GM21423 (cell line): ENCODE measurements at regions not wholly inside any gene's neighbourhood (a gene's known extent, or its start where the extent isn't known, plus 50 kb on each side); places are given as distances from the start of the nearest gene placed in this dataset.
A peak's percentile ranks its signal among the peaks of the same experiment; 100 is the strongest.
"Not testable (repeated sequence)": the region's sequence is repeated elsewhere in the genome, so short reads cannot be mapped to it uniquely, and the experiment has no call there.

Experiments
- ATAC-seq: cut with Tn5 transposase; IDR thresholded peaks from one replicate; pipeline ENCODE4 v1.9.1; 2021; ENCODE audit warnings: mild to moderate bottlenecking, moderate library complexity; ENCODE audit not compliant: unreplicated experiment

- ATAC-seq: peak; percentile 98
These were observed 285.0 kb upstream of the AADAT start for GRCh38 chr4:170374770-170375169.

GRCh38 chr4:170348945-170349344 is 259.2 kb upstream of the AADAT start:
- ATAC-seq: no peak

GRCh38 chr4:170347191-170347590 is 257.4 kb upstream of the AADAT start:
- not testable (repeated sequence) for ATAC-seq

DNA sequence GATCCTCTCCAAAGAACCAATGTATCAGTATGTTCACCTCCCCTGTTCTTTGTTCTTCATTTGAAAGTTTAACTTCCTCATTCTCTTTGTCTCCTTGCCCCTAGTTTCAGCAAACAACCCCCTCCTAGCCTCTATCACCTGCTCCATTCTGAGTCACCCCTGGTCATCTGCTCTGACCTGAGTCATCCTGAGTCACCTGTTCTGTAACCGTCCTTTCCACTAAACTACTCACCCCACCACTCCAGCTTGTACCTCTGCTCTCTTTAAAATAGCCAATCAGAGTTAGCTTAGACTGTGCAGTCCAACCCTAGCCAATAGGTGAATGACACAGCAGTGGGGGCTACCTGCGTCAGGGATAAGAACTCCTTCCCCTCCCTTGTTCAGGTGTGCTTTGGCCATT is 249.8 kb upstream of the AADAT start:
- ATAC-seq: no peak

DNA sequence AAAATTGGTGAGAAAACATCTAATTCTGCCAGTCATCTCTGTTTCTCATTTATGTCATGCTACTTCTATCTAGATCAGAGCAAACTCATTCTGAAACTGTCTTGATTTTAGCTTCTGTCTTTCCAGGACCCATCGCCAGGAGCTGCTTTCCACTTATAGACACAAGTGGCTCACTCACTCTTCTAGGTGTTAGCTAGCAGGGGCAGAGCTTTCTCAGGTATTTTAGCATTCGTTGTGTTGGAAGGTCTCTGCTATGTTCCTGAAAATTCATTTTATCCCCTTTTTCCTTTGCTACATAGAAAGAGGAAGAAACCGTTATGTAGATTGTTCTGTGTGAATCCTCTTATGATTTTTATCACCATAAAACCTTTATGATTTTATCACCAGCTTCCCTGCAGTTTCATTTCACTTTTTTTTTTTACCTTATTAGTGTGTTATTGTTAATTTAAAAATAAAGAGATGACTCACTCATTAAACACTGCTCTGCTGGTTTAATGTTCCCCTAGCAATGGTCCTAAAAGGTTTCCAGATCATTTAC is 246.6 kb upstream of the AADAT start:
- ATAC-seq: peak; percentile 83

GRCh38 chr4:170325599-170325998 is 235.8 kb upstream of the AADAT start:
- ATAC-seq: no peak

DNA sequence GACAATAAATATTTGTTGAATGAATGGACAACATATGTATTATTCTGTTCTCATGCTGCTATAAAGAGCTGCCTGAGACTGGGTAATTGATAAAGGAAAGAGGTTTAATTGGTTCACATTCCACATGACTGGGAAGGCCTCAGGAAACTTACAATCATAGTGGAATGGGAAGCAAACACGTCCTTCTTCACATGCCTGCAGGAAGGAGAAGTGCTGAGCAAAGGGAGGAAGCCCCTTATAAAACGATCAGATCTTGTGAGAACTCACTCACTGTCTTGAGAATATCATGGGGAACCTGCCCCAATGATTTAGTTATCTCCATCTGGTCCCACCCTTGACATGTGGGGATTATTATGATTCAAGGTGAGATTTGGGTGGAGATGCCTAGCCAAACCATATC is 233.9 kb upstream of the AADAT start:
- ATAC-seq: no peak

- no peak for ATAC-seq
These were observed 217.4 kb upstream of the AADAT start for GRCh38 chr4:170307182-170307581.

DNA sequence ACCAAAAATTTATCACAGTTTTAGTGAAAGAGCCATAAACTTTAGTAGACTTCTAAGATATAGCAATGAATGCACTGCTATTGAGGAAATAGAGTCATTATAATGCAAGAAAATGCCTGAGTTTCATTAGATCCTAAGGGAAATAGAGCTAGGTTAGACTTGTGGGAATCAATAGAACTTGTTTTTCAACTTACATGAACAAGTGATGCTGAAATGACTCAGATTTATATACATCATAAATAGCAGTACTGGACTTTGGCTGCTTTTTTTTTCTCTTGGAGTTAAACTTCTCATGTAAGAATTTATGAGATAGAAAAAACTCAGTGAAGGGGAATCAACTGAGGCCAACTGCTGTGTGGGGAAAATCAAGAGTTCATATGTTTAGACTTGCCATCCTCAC is 216.5 kb upstream of the AADAT start:
- ATAC-seq: no peak

- no peak for ATAC-seq
These were observed 215.9 kb upstream of the AADAT start for GRCh38 chr4:170305627-170306026.

DNA sequence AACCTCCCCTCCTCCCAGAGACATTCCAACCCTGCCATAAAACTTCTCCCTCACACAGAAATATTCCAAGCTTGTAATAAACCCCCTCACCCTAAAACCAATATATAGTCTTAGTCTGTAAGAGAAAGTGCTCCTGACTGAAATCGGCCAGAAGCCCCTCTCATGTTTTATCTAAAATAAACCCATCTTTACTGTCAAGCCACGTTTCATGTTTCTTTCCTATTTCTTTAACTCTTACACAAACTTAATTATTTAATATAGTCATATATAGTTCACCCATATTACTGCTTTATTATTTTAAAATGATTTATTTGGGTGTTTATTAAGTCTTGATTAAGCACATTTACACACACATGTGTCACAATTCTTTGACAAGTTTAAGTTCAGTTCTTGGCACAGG is 191.3 kb upstream of the AADAT start:
- ATAC-seq: no peak

GRCh38 chr4:170278460-170278859 is 188.7 kb upstream of the AADAT start:
- ATAC-seq: no peak

DNA sequence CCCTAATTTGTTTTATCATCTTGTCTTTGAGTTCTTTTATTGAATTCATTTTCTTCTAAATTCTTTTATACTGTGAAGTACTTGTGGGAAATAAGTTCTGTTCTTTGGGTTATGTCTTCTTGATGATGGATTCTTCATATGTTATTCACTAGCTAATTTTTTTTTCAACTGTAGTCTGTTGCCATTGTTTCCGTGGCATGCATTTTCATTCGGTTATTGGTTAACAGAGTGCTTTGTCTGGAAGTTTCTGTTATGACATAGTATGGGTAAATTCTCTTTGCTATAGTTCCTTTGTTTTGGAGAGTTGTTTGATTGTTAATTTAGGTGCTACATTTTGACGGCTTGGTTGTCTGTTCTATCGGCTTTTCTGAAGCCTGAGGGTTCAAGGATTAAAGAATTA is 184.9 kb upstream of the AADAT start:
- ATAC-seq: no peak

DNA sequence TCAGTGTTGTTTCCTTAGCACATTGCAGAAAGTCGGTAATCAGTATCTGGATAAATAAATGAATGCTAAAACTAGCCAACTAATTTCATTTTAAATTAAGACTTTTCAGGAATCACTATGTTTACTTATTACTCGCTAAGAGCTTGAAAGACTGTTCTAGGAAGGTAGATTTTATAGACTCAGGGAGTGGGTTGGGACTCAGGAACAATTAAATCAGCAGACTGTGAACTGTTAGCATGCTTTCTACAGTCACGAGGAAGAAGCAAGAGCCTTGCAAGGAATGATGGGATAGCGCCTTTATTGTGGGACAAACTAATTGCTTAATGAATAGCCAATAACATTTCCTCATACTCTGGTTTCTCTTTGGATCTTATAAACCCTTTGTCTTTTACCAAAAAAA is 183.2 kb upstream of the AADAT start:
- no peak for ATAC-seq

GRCh38 chr4:170271723-170272122 is 182.0 kb upstream of the AADAT start:
- ATAC-seq: no peak

GRCh38 chr4:170270628-170271027 is 180.9 kb upstream of the AADAT start:
- ATAC-seq: no peak

DNA sequence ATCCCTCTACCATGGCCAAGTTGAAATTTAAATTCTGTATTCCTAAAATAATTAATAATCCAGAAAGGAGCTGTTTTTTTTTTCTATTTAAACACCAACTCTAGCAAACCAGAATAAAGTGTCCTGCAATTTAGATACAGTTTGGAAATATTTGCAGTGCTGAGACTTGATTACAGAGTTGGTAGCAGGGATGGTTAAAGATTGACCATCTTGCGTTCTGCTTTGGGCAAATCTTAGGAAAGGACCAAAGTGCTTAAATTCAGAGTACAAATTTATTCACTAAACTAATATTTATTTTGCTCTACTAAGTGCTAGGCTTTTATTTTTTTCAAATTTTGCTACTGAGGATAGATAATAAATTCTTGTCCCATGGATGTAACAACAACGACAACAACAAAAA is 180.2 kb upstream of the AADAT start:
- no peak for ATAC-seq

DNA sequence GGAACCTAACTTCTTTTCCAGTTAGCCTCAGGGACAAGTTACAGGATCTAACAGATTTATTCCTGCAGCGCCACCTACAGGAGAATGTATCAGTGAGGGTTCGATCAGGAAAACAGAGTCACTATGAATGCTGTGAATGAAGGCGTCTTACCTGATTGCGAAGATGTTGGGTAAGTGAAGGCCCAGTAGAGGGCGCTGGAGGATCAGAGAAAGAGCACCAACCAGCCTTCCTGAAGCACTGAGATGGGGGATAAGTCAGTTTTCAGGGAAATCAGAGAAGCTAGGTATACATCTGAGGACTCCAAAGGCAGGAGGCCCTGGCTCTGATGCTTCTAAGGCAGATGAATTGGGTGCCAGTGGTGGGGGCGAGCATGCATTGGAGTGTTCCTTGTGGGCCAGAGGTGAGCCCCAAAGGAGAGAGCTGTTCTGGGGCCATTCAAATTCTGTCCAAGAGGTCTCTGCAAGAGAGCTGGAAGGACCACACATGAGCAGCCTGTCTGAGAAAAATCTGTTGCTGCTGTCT is 169.9 kb upstream of the AADAT start:
- peak; percentile 97 for ATAC-seq

DNA sequence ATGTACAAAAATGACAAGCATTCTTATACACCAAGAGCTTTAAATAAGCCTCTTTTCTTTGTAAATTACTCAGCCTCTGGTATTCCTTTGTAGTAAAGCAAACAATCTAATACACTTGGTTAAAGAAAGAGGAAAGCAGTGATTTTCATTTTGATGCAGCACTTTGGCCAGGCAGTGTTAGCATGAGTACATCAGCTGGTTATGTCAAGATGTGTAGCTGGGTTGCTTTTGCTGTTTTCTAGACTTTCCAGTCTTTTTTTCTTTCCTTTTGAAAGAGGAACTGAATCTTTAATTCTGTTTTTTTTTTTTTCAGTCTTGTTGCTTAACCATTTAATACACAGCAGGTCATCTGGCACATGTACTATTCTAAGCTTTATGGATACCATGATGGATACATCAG is 167.1 kb upstream of the AADAT start:
- ATAC-seq: no peak

- no peak for ATAC-seq
These were observed 158.8 kb upstream of the AADAT start for GRCh38 chr4:170248576-170248975.

- no peak for ATAC-seq
These were observed 158.3 kb upstream of the AADAT start for GRCh38 chr4:170248029-170248428.

- ATAC-seq: no peak
These were observed 157.8 kb upstream of the AADAT start for GRCh38 chr4:170247596-170247995.

DNA sequence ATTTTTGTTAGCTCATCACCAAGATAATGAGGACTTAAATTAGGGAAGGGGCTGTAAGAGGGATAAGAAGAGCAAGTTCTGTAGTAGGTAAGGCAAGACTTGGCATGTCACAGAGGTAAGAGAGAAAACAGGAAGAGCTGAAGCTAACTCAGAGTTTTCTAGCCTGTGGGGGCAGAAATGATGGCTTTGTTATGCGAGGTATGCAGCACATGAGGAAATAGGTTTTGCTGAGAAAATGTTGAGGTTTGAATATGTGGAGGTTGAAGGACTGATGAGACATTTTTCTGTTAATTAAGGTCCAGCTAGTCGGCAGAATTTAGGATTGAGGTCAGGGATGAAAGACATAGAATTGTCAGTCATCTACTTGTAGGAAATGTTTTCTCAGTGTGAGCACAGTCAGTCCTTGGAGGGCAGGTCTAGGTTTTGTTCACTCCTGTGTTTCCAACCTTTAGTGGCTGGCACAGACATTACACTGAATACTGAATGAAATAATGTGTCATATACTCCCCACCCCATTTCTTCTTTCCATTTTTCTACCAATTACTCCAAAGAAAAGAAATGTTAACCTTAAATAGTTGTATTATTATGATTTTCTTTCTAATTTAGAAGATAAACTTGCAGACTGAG is 154.0 kb upstream of the AADAT start:
- ATAC-seq: no peak
